ENCODE measurements at regions not wholly inside any gene's neighbourhood (a gene's known extent, or its start where the extent isn't known, plus 50 kb on each side); places are given as distances from the start of the nearest gene placed in this dataset.

DNA sequence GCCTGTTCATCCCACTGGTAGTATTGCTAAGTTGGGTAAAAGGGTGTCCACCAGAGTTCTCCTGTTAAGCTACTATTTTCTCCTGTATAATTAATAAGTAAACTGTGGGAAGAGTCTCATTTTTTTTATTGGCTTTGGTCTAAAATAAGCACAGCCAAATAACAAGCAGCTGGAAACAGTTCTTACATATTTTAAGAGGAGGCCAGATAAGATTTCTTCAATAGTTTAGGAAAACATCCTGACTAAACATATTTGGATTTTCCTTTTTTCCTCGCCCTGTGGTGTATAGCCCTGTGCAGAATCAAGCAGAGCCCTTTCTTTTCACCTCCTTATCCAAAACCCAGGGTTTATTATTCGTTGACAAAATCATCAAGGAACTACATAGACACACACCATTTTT lies 122.2 kb upstream of the ZNF608 start:
- DNase-seq (ENCODE audit: low spot score), result no peak
- intact Hi-C loops (cut with DNase I), result no loop called here

DNA sequence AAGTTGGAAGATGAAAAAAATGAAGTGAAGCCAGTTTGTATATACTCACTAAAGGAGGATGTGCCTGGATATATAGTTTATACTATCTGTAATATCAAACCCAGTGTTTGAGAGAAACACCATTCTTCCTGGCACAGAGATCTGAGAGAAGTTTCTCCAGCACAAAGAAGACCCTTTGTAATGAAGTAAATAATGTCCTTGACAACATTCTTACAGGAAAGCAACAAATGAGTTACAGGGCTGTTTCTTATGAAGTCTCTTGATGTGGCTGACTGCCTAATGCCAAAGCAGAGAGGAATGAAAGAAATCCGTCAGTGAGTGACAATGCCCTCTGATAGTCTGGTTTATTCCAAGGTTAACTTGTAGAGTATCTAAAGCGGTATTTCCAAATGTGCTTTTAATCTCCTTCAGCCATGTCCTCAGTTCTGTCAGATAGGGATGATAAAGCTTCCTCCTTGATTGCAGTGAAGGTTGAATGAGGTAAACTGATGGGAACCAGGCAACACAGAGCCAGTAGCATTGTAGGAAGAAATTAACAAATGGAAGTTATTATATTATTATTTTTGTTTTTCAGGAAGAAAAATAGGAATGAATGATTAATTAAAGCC lies 123.1 kb upstream of the ZNF608 start:
- intact Hi-C loops (cut with DNase I), result no loop called here
- DNase-seq (ENCODE audit: low spot score), result no peak

DNA sequence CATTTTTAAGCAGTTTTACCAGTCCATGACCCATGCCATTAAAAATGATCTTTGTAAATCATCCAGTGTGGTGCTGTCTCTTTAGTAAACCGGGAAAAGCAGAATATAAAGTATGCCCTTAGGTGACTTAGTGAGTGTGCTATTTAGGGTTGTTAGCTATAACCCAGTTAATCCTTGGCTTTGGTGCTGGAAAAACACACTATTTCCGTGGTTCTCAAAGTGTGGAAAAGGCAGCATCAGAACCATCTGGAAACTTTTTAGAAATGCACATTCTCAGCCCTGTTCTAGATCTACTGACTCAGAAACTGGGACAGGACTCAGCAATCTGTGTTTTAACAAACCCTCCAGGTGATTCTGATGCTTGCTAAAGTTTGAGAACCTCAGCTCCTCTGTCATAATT lies 123.6 kb upstream of the ZNF608 start:
- intact Hi-C loops (cut with DNase I), result no loop called here

DNA sequence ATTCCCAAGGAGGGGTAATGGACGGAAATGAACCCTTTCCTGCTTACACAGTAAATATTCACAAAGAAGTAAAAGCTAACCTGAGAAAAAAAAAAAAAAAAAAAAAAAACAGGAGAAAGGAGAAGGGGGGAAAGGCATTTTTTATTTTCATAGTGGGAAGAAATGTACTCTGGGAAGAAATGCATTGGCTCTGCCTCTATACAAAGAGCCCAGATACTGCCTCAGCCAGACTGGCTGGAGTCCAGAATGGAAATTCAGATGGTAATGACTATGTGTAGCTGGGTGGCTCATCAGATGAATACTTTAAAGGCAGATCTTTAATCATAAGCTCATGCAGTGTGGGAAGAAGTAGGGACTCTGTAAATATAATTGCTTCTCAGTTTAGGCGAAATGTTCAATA lies 124.9 kb upstream of the ZNF608 start:
- no peak for DNase-seq (ENCODE audit: low spot score)
- intact Hi-C loops (cut with DNase I), result no loop called here

More for the DNA sequence above, 123.6 kb upstream of the ZNF608 start:
- no peak for DNase-seq (ENCODE audit: low spot score)

DNA sequence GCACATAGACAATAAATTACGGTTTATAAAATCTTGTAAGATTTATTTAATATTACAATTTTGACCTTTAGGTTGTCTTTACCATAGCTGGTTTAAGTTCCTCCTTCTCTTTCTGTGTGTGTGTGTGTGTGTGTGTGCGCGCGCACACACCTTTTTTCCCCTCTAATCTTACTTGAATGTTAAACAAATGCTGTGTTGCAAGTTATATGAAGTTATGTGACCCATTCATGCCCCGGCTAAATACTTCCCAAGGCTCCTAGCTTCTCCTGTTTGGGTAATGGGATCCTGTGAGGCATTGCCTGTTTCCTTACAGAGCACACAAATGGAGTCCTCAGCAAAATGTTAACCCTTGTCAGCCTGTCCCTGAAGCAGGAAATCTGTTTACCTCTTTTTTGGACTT lies 125.6 kb upstream of the ZNF608 start:
- DNase-seq (ENCODE audit: low spot score), result no peak

DNA sequence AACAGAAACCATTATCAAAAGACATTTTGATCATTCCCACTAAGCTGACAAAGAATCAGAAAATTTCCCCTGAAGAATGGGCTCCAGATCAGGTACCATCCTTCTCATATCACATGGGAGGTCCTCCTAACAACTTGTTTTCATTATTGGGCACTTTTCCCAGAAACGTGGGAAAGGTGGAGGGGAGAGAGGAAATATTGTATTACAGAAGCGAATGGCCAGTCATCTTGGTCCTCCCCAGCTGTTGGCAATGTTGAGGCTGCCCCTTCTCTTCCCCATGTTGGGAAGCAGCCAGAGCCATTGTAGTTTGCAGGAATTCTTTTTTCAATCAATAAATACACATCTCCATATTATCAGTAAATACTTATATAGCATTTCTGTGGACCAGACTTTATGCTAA lies 126.2 kb upstream of the ZNF608 start:
- DNase-seq (ENCODE audit: low spot score), result no peak
- intact Hi-C loops (cut with DNase I), result no loop called here

More for the DNA sequence above, 125.6 kb upstream of the ZNF608 start:
- intact Hi-C loops (cut with DNase I), result no loop called here

DNA sequence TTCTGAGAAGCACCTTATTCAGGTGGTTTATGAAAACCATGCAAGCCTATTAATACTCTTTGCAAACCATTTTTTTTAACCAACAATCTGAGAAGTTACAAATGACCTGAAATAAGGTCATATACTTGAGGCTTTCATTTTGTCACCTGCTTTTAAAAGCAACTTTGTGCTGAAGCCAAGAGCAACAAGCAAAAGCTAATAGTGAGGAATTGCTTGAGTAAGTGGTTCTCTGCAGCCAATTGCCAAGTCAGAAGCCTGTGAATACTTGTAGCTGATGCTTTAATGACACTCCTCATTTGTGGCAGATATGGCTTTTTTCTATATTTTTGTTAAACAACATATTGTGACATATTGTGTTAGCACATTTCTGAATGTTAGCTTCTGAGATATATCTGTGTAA lies 126.7 kb upstream of the ZNF608 start:
- no peak for DNase-seq (ENCODE audit: low spot score)
- intact Hi-C loops (cut with DNase I), result no loop called here

DNA sequence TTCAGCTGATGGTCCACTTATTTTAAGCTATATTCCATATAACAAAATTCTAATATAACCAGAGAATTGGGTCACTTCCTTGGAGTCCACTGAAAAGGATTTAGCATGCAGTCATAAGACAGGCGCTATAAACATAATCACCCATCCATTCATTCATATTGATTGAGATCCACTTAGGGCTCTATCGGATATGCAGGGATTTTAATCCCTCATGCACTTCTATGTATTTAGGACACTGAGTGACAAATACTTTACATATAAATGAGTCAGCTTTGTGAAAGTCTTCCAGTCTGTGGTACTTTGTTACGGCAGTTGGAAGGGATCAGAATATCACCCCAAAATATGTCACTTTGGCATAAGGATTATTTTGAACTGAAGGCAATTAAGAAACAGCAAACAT lies 127.3 kb upstream of the ZNF608 start:
- DNase-seq (ENCODE audit: low spot score), result no peak
- intact Hi-C loops (cut with DNase I), result no loop called here

DNA sequence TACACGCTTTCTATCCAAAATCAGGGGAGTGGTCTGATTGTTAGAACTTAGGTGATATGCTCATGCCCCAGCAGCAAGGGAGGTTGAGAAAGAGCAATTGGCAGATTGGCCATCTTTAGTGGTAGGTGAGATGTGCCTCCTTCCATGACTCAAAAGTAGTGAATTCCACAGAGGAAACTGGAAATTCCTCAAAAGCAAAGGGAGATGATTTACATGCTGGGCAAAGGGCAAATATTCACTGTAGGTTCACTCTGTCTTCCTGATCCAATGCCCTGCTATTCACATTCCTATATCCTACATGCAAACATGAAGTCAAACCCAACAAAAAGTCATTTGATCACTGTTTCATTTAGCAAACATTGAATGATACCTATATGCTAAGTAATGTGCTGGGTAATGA lies 130.1 kb upstream of the ZNF608 start:
- intact Hi-C loops (cut with DNase I), result no loop called here
- DNase-seq (ENCODE audit: low spot score), result no peak

DNA sequence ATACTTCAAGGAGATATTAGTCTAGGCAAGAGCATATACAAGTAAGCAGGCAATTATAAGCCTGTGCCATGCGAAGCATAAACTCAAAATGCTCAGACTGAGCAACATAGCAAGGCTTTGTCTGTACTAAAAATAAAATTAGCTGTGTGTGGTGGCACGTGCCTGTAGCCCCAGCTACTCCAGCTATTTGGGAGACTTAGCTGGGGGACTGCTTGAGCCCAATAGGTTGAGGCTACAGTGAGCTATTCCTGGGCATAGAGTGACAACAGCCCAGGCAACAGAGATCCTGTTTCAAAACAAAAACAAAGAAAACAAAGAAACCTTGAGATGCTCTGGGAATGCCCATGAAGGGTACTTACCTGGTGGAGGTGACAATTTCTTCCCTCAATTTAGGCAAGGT lies 130.5 kb upstream of the ZNF608 start:
- no peak for DNase-seq (ENCODE audit: low spot score)
- intact Hi-C loops (cut with DNase I), result no loop called here

DNA sequence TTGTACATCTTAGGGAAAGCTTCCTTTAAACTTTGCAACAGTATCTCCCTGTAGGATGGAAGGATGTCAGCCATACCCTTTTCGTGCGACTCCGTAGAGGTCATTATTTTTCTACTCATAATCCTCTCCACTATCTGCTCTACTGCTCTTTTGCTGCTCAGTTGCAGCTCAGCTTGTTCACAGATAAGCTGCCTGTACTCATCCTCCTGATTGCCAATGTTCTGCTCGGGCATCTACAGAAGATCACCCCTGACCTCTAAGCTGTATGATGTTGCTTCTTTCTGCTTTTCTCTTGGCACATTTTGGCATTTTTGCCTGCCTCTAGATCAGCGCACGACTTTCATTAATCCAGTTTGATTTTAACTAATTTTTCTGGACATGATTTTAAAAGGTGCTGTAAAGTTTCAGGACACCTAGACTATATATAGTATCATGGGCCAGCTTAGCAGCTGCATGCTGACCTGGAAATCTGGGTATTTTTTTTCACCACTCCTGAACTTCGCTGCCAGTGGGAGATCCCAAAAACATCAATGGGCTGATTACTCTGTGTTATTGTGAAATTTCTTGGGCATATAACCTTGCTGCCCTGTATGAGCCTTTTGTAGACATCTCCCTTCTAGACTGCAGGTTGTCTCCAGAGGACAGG lies 131.2 kb upstream of the ZNF608 start:
- DNase-seq (ENCODE audit: low spot score), result no peak
- intact Hi-C loops (cut with DNase I), result no loop called here

DNA sequence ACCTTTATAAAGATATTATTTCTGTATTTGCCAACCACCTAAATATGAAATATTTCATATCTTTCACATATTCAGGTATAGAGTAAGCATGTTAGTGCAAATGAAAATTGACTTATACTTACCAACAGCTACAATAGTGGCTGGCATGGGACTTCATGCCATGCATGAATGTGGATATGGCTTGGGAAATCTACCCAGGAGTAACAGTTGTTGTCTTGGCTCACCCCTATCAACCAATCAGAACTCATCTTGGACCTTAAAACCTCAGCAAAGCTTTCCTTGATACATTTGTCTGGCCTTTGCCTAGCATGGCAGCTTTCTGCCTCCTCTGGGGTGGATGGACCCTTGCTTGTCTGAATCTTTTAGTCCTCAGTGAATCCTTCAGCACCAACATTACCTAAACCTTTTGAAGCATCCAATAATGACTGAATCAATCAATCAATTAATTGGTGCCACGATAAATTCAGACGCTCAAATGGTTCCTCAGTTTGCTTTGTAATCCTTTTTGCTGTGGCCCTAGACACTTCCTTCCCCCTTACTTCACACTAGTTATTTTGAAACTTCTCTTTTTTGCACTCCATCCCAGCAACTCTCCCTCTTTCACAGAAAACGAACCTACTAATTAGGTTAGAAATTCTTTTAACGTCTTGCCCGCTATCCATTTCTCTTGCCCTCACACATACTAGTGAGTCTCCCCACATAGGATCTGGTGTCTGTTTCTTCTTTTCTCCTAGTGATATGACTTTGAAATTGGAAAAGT lies 132.3 kb upstream of the ZNF608 start:
- intact Hi-C loops (cut with DNase I), result no loop called here
- DNase-seq (ENCODE audit: low spot score), result no peak

DNA sequence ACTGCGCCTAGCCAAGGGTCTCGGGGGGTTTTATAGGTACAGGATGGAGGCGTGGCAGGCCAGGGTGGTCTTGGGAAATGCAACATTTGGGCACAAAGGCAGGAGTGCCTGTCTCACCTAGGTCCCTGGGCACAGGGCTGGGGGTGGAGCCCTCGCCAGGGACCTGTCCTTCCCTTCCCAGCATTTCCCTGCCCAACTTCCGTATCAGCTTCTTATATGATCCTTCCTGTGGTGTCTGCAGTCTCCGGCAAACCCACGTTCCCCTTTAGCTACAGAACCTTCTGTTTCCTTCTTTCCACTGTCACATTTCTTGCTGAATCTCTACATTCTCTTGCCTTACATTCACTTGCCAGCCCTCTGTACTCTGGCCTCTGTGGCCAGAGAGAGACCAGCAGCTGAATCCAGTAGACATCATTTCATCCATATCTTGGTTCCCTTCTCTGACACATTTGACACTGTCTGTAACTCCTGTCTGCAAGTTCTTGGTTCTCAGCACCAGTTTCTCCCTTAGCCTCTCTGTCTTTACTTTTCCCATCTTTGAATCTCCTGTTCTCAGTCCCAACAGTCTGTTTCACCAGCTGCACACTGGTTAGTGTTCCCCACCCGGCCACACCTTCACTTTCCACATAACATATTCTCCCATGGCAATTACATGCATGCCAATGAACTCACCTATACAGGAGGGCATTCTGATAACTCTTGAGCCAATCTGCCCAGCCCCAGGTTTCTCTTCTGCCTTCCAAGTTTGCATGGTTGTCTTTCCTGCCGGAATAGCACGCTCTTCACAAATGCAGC lies 134.7 kb upstream of the ZNF608 start:
- no peak for DNase-seq (ENCODE audit: low spot score)
- intact Hi-C loops (cut with DNase I), result no loop called here

DNA sequence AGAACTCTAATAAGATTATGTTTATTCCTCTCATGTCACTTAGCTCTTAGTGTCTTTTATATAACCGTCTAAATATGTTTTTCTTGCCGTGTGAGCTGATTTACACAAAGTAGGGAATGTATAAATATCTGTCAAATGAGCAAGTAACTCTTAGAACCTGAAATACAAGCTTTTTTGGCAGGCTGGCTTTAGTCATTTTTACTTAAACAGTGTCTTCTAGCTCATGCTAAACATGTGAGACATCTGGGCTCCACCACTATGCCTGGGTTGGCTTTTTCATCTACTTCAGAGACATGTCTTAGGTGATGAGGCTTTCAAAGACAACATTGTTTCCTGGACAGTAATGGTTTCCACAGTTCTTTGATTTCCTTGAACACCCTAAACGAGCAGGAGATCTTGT lies 137.2 kb upstream of the ZNF608 start:
- no peak for DNase-seq (ENCODE audit: low spot score)
- intact Hi-C loops (cut with DNase I), result no loop called here

DNA sequence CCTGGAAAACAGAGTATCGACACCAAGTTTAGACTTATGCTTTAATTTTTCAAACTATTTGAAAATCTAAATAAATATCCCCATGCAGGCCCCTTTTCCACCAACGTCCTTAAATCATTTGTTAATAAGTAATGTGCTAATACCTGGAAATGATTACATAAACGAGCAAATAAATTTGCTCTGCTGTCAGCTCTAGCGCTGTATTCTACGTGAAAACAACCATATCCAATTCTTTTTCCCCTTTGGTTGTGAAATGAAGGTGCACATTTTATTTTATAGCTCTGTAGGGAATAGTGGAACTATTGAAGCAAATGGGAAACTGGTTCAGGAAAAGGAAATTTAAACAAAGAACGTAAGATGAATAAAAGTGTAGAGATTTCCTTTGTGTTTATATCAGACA lies 137.7 kb upstream of the ZNF608 start:
- no peak for DNase-seq (ENCODE audit: low spot score)
- intact Hi-C loops (cut with DNase I), result no loop called here

DNA sequence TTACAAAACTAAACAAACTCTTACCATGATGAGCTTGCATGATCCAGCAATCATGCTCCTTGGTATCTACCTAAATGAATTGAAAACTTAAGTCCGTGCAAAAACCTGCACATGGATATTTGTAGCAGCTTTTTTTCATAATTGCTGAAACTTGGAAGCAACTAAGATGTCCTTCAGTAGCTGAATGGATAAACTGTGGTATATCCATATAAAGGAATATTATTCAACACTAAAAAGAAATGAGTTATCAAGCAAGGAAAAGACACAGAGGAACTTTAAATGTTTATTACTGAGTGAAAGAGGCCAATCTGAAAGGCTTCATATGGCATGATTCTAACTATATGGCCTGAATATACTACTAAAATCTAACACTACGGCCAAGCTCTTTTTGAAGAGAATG lies 139.1 kb upstream of the ZNF608 start:
- no peak for DNase-seq (ENCODE audit: low spot score)
- intact Hi-C loops (cut with DNase I), result no loop called here

DNA sequence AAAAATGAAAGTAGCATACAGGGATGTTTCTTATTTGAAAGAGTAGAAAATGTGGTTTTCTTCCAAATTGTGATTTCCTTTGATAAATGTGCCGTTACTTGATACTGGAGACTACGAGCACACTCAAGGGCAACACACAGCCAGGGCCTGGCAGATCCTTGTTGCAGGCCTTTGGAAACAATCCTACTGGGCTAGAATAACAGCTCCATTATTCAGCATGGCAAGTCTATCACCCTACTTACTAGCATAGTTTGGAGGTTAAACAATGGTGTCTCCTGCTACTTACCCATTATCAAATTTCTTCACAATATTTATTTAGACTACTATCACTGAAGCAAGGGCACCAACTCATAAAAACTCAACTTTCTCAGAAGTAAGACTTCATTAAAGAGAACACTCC lies 140.8 kb upstream of the ZNF608 start:
- intact Hi-C loops (cut with DNase I), result no loop called here
- DNase-seq (ENCODE audit: low spot score), result no peak

DNA sequence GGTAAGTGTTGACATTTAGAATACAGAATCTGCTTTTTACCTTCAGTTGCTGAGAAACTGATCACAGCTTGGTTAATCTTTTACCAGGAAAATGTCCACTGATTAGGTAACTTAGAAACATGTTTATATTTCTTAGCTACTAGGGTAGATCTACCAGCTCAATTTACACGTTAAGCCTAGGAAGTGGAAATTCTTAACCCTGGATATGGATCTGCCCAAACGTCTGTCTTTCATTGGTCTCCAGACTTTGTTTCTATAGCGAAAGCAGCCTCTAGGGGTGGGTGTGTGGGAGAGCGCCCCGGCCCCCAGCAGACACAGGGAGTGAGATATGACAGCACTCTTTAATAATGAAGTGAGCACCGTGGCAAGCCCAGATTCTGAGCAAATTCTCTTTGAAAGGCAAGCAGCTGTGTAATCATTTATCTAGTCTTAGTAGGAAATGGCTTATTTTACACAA lies 141.6 kb upstream of the ZNF608 start:
- intact Hi-C loops (cut with DNase I), result no loop called here
- DNase-seq (ENCODE audit: low spot score), result no peak

DNA sequence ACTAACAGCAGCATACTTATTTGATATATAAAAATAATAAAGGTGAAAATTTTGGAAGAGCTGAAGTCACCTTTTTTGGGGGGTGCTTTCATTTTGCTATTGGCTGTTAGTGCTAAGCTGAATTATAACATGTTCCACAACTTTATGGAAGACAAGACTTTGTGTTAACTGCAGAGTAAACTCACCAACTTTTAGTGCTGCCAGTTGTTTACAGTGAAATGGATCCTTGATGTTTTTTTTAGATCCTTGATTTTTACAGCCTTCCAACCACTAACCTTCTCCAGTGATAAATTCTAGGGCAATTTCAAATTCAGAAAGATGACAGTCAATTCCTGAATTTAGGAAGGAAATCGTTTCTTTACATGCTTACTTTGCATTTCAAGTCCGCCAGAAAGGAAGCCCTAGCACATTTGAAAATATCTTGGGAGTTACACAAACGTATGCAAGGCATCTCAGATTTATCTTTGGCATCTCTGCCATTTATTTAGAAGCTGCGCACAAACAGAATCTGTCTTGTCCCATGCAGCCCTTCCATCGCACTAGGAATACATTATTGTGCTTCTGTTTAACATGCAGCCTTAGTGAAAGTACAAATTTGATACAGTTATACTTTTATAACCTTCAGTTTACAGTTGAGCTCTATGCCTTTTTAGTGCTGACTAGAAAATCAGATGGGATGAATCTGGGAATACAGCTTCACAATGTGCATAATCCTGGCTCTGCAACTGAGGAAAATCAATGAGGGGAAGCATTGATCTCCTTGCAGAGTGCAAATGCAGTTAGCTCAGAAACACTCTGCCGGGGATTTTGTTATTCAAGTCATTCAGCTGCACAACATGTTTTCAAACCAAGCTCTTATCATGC lies 142.4 kb upstream of the ZNF608 start:
- no peak for DNase-seq (ENCODE audit: low spot score)
- intact Hi-C loops (cut with DNase I), result no loop called here

DNA sequence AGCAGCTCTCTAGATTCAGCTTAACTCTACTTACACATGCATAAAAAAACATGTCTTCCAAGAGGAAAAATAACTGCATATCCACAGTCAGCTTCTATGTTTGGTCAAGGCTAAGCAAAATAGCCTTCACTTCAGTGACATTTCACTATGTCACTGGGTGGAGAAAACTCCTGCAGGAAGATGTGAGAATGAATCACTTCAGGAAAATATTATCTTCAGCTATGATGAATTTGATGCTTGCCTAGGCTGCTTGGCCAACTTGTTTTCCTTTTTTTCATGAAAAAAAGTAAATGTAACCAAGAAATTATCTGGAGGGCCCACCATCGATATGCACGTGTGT lies 143.0 kb upstream of the ZNF608 start:
- no peak for DNase-seq (ENCODE audit: low spot score)
- intact Hi-C loops (cut with DNase I), result no loop called here
